ENCODE measurements at regions not wholly inside any gene's neighbourhood (a gene's known extent, or its start where the extent isn't known, plus 50 kb on each side); places are given as distances from the start of the nearest gene placed in this dataset.

DNA sequence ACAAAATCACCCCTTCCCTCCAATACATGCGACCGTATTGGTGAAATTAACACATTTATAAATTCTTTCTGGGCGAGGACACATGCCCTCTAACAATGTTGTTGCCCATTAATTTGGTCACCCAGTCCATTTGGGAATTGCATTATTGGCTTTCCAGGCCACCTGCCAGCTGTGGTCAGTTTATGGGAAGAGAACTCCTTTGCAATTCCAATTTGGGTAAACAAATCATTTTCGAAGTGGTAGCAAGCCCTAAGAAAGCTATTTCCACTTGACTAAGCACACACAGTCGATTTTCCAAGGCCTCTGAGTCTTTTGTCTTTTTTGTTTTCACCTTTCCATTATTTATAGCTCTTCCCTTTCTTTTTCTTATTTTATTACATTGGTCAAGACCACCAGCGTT is 362.3 kb upstream of the RGMA start:
- no peaks in the 10 kb centered on the region for H3K36me3 ChIP-seq (ENCODE audit: control insufficient read depth in 1 of 2, insufficient read depth in 2 of 2, low read depth in 1 of 2, low read length in 2 of 2)
- H3K4ac ChIP-seq (ENCODE audit: low read depth in 1 of 2, low read length in 2 of 2): no peak overlapping the region
- no peak overlapping the region for H4K91ac ChIP-seq (ENCODE audit: low read length)
- no peak overlapping the region for H3K18ac ChIP-seq (ENCODE audit: low read depth in 1 of 2, low read length in 2 of 2)
- H3K27ac ChIP-seq (ENCODE audit: low read length, poor library complexity, severe bottlenecking): no peak overlapping the region
- no peak overlapping the region for H2BK15ac ChIP-seq (ENCODE audit: low read depth, poor library complexity, severe bottlenecking)
- 51% methylated on average over 5 of the region's 6 CpGs for WGBS
- H3K79me1 ChIP-seq (replicated peaks; ENCODE audit: low read length, poor library complexity, severe bottlenecking): no peaks in the 10 kb centered on the region
- H3K27me3 ChIP-seq (ENCODE audit: control insufficient read depth in 1 of 2, insufficient read depth in 1 of 2, low read length in 2 of 2): peaks cover 0 to 3% of the 10 kb centered on the region in 2 experiments
- H3K4me1 ChIP-seq (ENCODE audit: control insufficient read depth, insufficient read depth, low read depth, low read length): no peaks in the 10 kb centered on the region
- H2AK5ac ChIP-seq (ENCODE audit: low read length, severe bottlenecking): no peak overlapping the region
- H3K4me2 ChIP-seq (ENCODE audit: low read length, poor library complexity, severe bottlenecking): no peak overlapping the region
- no peak overlapping the region for H3K14ac ChIP-seq (ENCODE audit: low read length in 2 of 2)
- DNase-seq: no peak
- H2BK120ac ChIP-seq (ENCODE audit: low read depth, low read length): no peak overlapping the region
- H4K8ac ChIP-seq (ENCODE audit: low read length): no peak overlapping the region
- H2BK5ac ChIP-seq (ENCODE audit: low read depth, low read length, poor library complexity, severe bottlenecking): no peak overlapping the region
- no peak overlapping the region for H2BK12ac ChIP-seq (ENCODE audit: low read length in 2 of 2)
- H3K23ac ChIP-seq (ENCODE audit: low read length in 2 of 2): no peak overlapping the region
- H3K9me3 ChIP-seq (ENCODE audit: control insufficient read depth, low read length): no peaks in the 10 kb centered on the region
- H3K9ac ChIP-seq (ENCODE audit: low read length): no peak overlapping the region
- H2AFZ ChIP-seq (ENCODE audit: low read depth, low read length): no peak overlapping the region
- H3K4me3 ChIP-seq (ENCODE audit: insufficient read depth in 1 of 2, low read depth in 1 of 2, low read length in 2 of 2): no peak overlapping the region

DNA sequence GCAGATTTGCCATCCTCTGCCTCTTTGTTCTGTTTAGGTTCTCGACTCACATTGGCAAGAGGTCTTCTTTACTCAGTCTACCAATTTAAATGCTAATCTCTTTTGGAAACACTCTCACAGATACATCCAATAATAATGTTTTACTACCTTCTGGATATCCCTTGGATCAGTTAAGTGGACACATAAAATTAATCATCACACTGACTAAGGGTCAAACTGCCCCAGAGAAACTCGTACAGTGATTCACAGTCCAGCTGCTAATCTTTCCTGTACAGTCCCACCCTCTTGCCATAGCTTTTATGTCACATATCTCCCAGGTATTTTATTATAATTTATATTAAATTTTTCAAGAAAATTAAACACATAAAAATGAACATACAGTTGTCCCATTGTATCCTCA is 360.8 kb upstream of the RGMA start:
- Histone ChIP-seq H3K36me3 (ENCODE audit: control insufficient read depth in 1 of 2, insufficient read depth in 2 of 2, low read depth in 1 of 2, low read length in 2 of 2) (no peaks in the 10 kb centered on the region), H3K9me3 (ENCODE audit: control insufficient read depth, low read length) (no peaks in the 10 kb centered on the region), H3K4me1 (ENCODE audit: control insufficient read depth, insufficient read depth, low read depth, low read length) (no peaks in the 10 kb centered on the region), H2BK15ac (ENCODE audit: low read depth, poor library complexity, severe bottlenecking) (no peak overlapping the region), H2BK120ac (ENCODE audit: low read depth, low read length) (no peak overlapping the region), H3K23ac (ENCODE audit: low read length in 2 of 2) (no peak overlapping the region), H3K4me3 (ENCODE audit: insufficient read depth in 1 of 2, low read depth in 1 of 2, low read length in 2 of 2) (no peak overlapping the region), H4K91ac (ENCODE audit: low read length) (no peak overlapping the region), H3K27me3 (ENCODE audit: control insufficient read depth in 1 of 2, insufficient read depth in 1 of 2, low read length in 2 of 2) (no peaks in the 10 kb centered on the region), H3K14ac (ENCODE audit: low read length in 2 of 2) (no peak overlapping the region), H3K79me1 (replicated peaks; ENCODE audit: low read length, poor library complexity, severe bottlenecking) (no peaks in the 10 kb centered on the region), H3K4ac (ENCODE audit: low read depth in 1 of 2, low read length in 2 of 2) (no peak overlapping the region), H2AK5ac (ENCODE audit: low read length, severe bottlenecking) (no peak overlapping the region), H2BK12ac (ENCODE audit: low read length in 2 of 2) (no peak overlapping the region), H3K9ac (ENCODE audit: low read length) (no peak overlapping the region), H3K27ac (ENCODE audit: low read length, poor library complexity, severe bottlenecking) (no peak overlapping the region), H2BK5ac (ENCODE audit: low read depth, low read length, poor library complexity, severe bottlenecking) (no peak overlapping the region), H3K4me2 (ENCODE audit: low read length, poor library complexity, severe bottlenecking) (no peak overlapping the region), H3K18ac (ENCODE audit: low read depth in 1 of 2, low read length in 2 of 2) (no peak overlapping the region), H2AFZ (ENCODE audit: low read depth, low read length) (no peak overlapping the region), H4K8ac (ENCODE audit: low read length) (no peak overlapping the region)
- WGBS: 39% methylated on average over 1 of the region's 2 CpGs
- DNase-seq: no peak

DNA sequence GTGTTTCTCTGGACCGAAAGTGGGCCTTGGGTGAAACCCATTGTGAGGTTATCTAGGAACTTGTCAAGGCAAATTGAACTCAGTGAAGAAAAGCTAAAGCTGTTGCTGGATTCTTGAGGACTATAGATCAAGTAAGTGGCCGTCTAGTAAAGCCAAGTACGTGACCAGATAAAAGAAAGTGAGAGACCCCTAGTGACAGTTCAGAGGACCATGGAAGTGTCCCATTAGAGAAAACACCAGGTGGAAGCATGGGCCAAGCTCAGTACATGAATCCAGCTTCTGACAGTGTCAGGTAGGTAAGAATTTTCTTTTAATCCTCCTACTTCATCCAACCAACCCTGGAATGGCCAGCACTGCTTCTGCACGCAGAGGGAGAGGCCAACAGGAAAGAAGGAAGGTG is 349.3 kb upstream of the RGMA start:
- Histone ChIP-seq H3K4me1 (ENCODE audit: control insufficient read depth, insufficient read depth, low read depth, low read length) (no peaks in the 10 kb centered on the region), H4K8ac (ENCODE audit: low read length) (no peak overlapping the region), H3K14ac (ENCODE audit: low read length in 2 of 2) (no peak overlapping the region), H3K4me3 (ENCODE audit: insufficient read depth in 1 of 2, low read depth in 1 of 2, low read length in 2 of 2) (no peak overlapping the region), H3K27me3 (ENCODE audit: control insufficient read depth in 1 of 2, insufficient read depth in 1 of 2, low read length in 2 of 2) (peaks cover 0 to 3% of the 10 kb centered on the region in 2 experiments), H2BK5ac (ENCODE audit: low read depth, low read length, poor library complexity, severe bottlenecking) (no peak overlapping the region), H2BK120ac (ENCODE audit: low read depth, low read length) (no peak overlapping the region), H3K4me2 (ENCODE audit: low read length, poor library complexity, severe bottlenecking) (no peak overlapping the region), H2BK15ac (ENCODE audit: low read depth, poor library complexity, severe bottlenecking) (no peak overlapping the region), H3K9ac (ENCODE audit: low read length) (no peak overlapping the region), H3K4ac (ENCODE audit: low read depth in 1 of 2, low read length in 2 of 2) (no peak overlapping the region), H3K23ac (ENCODE audit: low read length in 2 of 2) (no peak overlapping the region), H2BK12ac (ENCODE audit: low read length in 2 of 2) (no peak overlapping the region), H3K9me3 (ENCODE audit: control insufficient read depth, low read length) (peaks cover 7% of the 10 kb centered on the region), H3K27ac (ENCODE audit: low read length, poor library complexity, severe bottlenecking) (no peak overlapping the region), H2AK5ac (ENCODE audit: low read length, severe bottlenecking) (no peak overlapping the region), H3K18ac (ENCODE audit: low read depth in 1 of 2, low read length in 2 of 2) (no peak overlapping the region), H2AFZ (ENCODE audit: low read depth, low read length) (no peak overlapping the region), H3K79me1 (replicated peaks; ENCODE audit: low read length, poor library complexity, severe bottlenecking) (no peaks in the 10 kb centered on the region), H4K91ac (ENCODE audit: low read length) (no peak overlapping the region), H3K36me3 (ENCODE audit: control insufficient read depth in 1 of 2, insufficient read depth in 2 of 2, low read depth in 1 of 2, low read length in 2 of 2) (no peaks in the 10 kb centered on the region)
- WGBS: 26% methylated on average over 4 of the region's 4 CpGs
- DNase-seq: no peak

DNA sequence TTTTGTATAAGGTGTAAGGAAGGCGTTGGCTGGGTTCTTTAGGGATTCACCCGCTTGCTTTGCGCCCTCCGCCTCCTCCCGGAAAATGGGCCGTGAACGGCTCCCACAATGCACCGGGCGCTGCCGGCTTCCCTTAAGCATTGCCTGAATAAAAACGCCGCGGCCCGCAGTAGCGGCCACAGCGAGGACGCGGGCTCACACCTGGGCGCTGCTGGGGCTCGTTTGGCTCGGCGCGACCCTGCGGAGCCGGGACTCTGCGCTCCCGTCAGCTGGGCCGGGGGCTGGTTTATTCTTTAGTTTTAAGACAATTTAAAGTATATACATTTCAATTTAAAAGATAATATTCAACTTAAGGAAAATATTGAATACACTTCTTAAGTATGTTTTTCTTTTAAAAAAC is 343.5 kb upstream of the RGMA start:
- H3K4me1 ChIP-seq (ENCODE audit: control insufficient read depth, insufficient read depth, low read depth, low read length): no peaks in the 10 kb centered on the region
- H3K27ac ChIP-seq (ENCODE audit: low read length, poor library complexity, severe bottlenecking): no peak overlapping the region
- no peak overlapping the region for H3K4ac ChIP-seq (ENCODE audit: low read depth in 1 of 2, low read length in 2 of 2)
- no peak overlapping the region for H2AFZ ChIP-seq (ENCODE audit: low read depth, low read length)
- H2BK120ac ChIP-seq (ENCODE audit: low read depth, low read length): no peak overlapping the region
- H3K36me3 ChIP-seq (ENCODE audit: control insufficient read depth in 1 of 2, insufficient read depth in 2 of 2, low read depth in 1 of 2, low read length in 2 of 2): no peaks in the 10 kb centered on the region
- H3K9ac ChIP-seq (ENCODE audit: low read length): no peak overlapping the region
- no peak overlapping the region for H4K91ac ChIP-seq (ENCODE audit: low read length)
- peaks cover 0 to 3% of the 10 kb centered on the region in 2 experiments for H3K27me3 ChIP-seq (ENCODE audit: control insufficient read depth in 1 of 2, insufficient read depth in 1 of 2, low read length in 2 of 2)
- no peak overlapping the region for H3K23ac ChIP-seq (ENCODE audit: low read length in 2 of 2)
- H3K4me3 ChIP-seq (ENCODE audit: insufficient read depth in 1 of 2, low read depth in 1 of 2, low read length in 2 of 2): no peak overlapping the region
- no peak overlapping the region for H3K18ac ChIP-seq (ENCODE audit: low read depth in 1 of 2, low read length in 2 of 2)
- H2BK5ac ChIP-seq (ENCODE audit: low read depth, low read length, poor library complexity, severe bottlenecking): no peak overlapping the region
- DNase-seq: no peak
- H3K4me2 ChIP-seq (ENCODE audit: low read length, poor library complexity, severe bottlenecking): no peak overlapping the region
- no peaks in the 10 kb centered on the region for H3K79me1 ChIP-seq (replicated peaks; ENCODE audit: low read length, poor library complexity, severe bottlenecking)
- WGBS: 88% methylated on average over 12 of the region's 28 CpGs
- H4K8ac ChIP-seq (ENCODE audit: low read length): no peak overlapping the region
- no peak overlapping the region for H2AK5ac ChIP-seq (ENCODE audit: low read length, severe bottlenecking)
- H3K14ac ChIP-seq (ENCODE audit: low read length in 2 of 2): no peak overlapping the region
- H2BK15ac ChIP-seq (ENCODE audit: low read depth, poor library complexity, severe bottlenecking): no peak overlapping the region
- no peak overlapping the region for H2BK12ac ChIP-seq (ENCODE audit: low read length in 2 of 2)
- H3K9me3 ChIP-seq (ENCODE audit: control insufficient read depth, low read length): peaks cover 11% of the 10 kb centered on the region
